ENCODE measurements at regions not wholly inside any gene's neighbourhood (a gene's known extent, or its start where the extent isn't known, plus 50 kb on each side); places are given as distances from the start of the nearest gene placed in this dataset.

DNA sequence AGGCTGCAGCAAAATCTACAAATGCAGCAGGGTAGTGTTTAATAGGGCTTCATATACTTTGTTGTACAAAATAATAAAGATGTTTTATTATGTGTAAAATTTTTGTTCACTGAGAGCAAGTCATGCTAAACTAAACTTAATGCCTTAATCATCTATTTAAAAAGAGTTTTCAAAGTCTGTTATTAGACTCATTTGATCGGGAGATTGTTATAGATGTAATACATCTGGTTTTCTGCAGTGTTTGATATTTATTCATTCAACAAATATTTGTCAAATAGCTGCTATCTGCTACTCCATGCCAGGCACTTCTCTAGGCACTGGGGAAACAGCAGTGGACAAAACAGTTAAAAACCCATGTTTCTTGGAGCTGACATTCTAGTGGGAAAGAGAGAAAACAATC, 233.6 kb downstream of the FMR1NB start:
- H3K27me3 Mint-ChIP-seq (ENCODE audit: insufficient read depth, unreplicated experiment) = no peaks in the 10 kb centered on the region
- ChIA-PET CTCF (no interaction called here), POLR2A (no interaction called here)
- H3K27ac Mint-ChIP-seq (ENCODE audit: low read depth, unreplicated experiment) = no peak overlapping the region
- no peaks in the 10 kb centered on the region for H3K4me1 Mint-ChIP-seq (ENCODE audit: insufficient read depth, unreplicated experiment)
- H3K9me3 Mint-ChIP-seq (ENCODE audit: unreplicated experiment) = peaks cover 9% of the 10 kb centered on the region
- no TSS peak for BruUV-seq (replicated peaks)
- H3K4me3 Mint-ChIP-seq (ENCODE audit: unreplicated experiment) = no peak overlapping the region
- H3K36me3 Mint-ChIP-seq (ENCODE audit: insufficient read depth, unreplicated experiment) = no peaks in the 10 kb centered on the region
- intact Hi-C loops (cut with micrococcal nuclease) = no loop called here
- TF ChIP-seq, protein P1, sequence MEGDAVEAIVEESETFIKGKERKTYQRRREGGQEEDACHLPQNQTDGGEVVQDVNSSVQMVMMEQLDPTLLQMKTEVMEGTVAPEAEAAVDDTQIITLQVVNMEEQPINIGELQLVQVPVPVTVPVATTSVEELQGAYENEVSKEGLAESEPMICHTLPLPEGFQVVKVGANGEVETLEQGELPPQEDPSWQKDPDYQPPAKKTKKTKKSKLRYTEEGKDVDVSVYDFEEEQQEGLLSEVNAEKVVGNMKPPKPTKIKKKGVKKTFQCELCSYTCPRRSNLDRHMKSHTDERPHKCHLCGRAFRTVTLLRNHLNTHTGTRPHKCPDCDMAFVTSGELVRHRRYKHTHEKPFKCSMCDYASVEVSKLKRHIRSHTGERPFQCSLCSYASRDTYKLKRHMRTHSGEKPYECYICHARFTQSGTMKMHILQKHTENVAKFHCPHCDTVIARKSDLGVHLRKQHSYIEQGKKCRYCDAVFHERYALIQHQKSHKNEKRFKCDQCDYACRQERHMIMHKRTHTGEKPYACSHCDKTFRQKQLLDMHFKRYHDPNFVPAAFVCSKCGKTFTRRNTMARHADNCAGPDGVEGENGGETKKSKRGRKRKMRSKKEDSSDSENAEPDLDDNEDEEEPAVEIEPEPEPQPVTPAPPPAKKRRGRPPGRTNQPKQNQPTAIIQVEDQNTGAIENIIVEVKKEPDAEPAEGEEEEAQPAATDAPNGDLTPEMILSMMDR (IDR thresholded peaks at IDR 0.05; ENCODE audit: unreplicated experiment) = no peak
- DNase-seq (ENCODE audit: unreplicated experiment) = no peak

DNA sequence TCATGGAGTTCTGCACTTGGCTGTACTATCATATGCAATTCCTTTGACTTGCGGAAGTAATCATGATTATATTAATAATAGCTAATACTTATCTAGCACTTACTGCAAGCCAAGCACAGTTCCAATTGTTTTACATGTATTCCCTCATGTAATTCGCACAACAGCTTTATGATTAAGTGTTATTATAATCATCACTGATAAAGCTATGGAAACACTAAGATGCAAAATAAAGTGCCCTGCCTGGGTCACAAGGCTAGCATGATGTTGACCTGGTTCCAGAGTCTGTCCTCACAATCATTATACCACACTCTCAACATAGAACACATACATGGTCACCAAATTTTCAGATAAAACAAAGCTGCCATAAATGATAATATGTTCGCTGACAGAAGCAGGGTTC, 234.6 kb downstream of the FMR1NB start:
- no peaks in the 10 kb centered on the region for H3K4me1 Mint-ChIP-seq (ENCODE audit: insufficient read depth, unreplicated experiment)
- peaks cover 7% of the 10 kb centered on the region for H3K9me3 Mint-ChIP-seq (ENCODE audit: unreplicated experiment)
- no peak overlapping the region for H3K4me3 Mint-ChIP-seq (ENCODE audit: unreplicated experiment)
- TF ChIP-seq, protein P1 (IDR thresholded peaks at IDR 0.05; ENCODE audit: unreplicated experiment) = no peak
- BruUV-seq (replicated peaks) = no TSS peak
- no peaks in the 10 kb centered on the region for H3K27me3 Mint-ChIP-seq (ENCODE audit: insufficient read depth, unreplicated experiment)
- intact Hi-C loops (cut with micrococcal nuclease) = no loop called here
- POLR2A ChIA-PET = no interaction called here
- CTCF ChIA-PET = no interaction called here
- no peak for DNase-seq (ENCODE audit: unreplicated experiment)
- H3K27ac Mint-ChIP-seq (ENCODE audit: low read depth, unreplicated experiment) = no peak overlapping the region
- H3K36me3 Mint-ChIP-seq (ENCODE audit: insufficient read depth, unreplicated experiment) = no peaks in the 10 kb centered on the region

DNA sequence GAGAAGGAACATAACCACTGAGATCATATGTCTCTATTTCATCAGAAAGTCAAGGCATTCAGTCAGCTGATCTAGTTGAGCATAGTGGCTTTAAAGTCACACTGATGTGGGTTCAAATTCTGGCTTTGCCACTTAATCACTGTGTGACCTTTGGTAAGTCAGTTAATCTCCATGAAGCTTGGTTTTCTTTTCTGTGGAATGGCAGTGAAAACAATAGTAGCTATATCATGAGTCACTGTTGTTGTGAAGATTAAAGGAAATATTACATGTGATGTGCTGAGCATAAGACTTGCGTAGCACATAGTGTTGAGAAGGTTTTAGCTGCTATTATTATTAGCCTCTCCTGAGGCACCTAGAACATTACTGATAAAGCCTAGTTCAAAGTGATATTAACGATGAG, 242.2 kb downstream of the FMR1NB start:
- CTCF ChIA-PET = interaction anchor here (0.5 kb wide), 1 partner anchor 232 kb away, joined by 3 read pairs; no protein-coding TSS in a partner anchor
- Mint-ChIP-seq H3K9me3 (ENCODE audit: unreplicated experiment) (peaks cover 17% of the 10 kb centered on the region), H3K36me3 (ENCODE audit: insufficient read depth, unreplicated experiment) (no peaks in the 10 kb centered on the region), H3K27me3 (ENCODE audit: insufficient read depth, unreplicated experiment) (no peaks in the 10 kb centered on the region), H3K4me1 (ENCODE audit: insufficient read depth, unreplicated experiment) (no peaks in the 10 kb centered on the region), H3K27ac (ENCODE audit: low read depth, unreplicated experiment) (no peak overlapping the region), H3K4me3 (ENCODE audit: unreplicated experiment) (no peak overlapping the region)
- TF ChIP-seq, protein P1 (IDR thresholded peaks at IDR 0.05; ENCODE audit: unreplicated experiment) = no peak
- no TSS peak for BruUV-seq (replicated peaks)
- POLR2A ChIA-PET = no interaction called here
- no peak for DNase-seq (ENCODE audit: unreplicated experiment)
- intact Hi-C loops (cut with micrococcal nuclease) = no loop called here

DNA sequence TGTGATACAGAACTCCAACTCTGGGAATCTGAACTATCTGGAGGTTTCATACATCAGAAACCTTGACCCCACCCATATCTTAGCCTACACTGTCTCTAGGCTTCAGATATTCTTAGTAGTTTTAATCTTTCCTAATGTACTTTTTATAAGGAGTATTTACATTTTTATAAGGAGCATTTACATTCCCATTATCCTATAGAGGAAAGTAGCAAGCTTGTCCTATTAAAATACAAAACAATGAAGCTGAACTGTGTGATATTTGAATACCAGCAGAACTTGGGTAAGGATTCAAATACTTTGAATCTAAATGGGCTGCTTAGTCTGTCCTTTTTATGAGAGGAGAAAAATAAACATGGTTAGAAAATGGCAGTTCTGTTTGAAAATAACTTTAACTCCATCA, 247.4 kb downstream of the FMR1NB start:
- H3K27ac Mint-ChIP-seq (ENCODE audit: low read depth, unreplicated experiment) = no peak overlapping the region
- TF ChIP-seq, protein P1 (IDR thresholded peaks at IDR 0.05; ENCODE audit: unreplicated experiment) = no peak
- BruUV-seq (replicated peaks) = no TSS peak
- H3K27me3 Mint-ChIP-seq (ENCODE audit: insufficient read depth, unreplicated experiment) = no peaks in the 10 kb centered on the region
- intact Hi-C loops (cut with micrococcal nuclease) = no loop called here
- H3K4me1 Mint-ChIP-seq (ENCODE audit: insufficient read depth, unreplicated experiment) = no peaks in the 10 kb centered on the region
- ChIA-PET CTCF (interaction anchor here (0.7 kb wide), 1 partner anchor 178 kb away, joined by 4 read pairs; no protein-coding TSS in a partner anchor), POLR2A (no interaction called here)
- peaks cover 4% of the 10 kb centered on the region for H3K36me3 Mint-ChIP-seq (ENCODE audit: insufficient read depth, unreplicated experiment)
- no peak for DNase-seq (ENCODE audit: unreplicated experiment)
- no peak overlapping the region for H3K4me3 Mint-ChIP-seq (ENCODE audit: unreplicated experiment)
- H3K9me3 Mint-ChIP-seq (ENCODE audit: unreplicated experiment) = peaks cover 14% of the 10 kb centered on the region

Measured in MCF 10A (cell line).